ENCODE measurements at regions not wholly inside any gene's neighbourhood (a gene's known extent, or its start where the extent isn't known, plus 50 kb on each side); places are given as distances from the start of the nearest gene placed in this dataset.

- TF ChIP-seq POLR2A (IDR thresholded peaks at IDR 0.05), result no peak
- TF ChIP-seq CTCF (IDR thresholded peaks at IDR 0.05), result no peak
Measured at GRCh38 chr5:113808956-113809355, 295.5 kb downstream of the YTHDC2 start.
